ENCODE measurements at regions not wholly inside any gene's neighbourhood (a gene's known extent, or its start where the extent isn't known, plus 50 kb on each side); places are given as distances from the start of the nearest gene placed in this dataset.

- no peak for DNase-seq
These were observed 618.6 kb downstream of the CENPC start for GRCh38 chr4:66926687-66927086.

GRCh38 chr4:66923081-66923865 lies 622.0 kb downstream of the CENPC start:
- DNase-seq = no peak

DNA sequence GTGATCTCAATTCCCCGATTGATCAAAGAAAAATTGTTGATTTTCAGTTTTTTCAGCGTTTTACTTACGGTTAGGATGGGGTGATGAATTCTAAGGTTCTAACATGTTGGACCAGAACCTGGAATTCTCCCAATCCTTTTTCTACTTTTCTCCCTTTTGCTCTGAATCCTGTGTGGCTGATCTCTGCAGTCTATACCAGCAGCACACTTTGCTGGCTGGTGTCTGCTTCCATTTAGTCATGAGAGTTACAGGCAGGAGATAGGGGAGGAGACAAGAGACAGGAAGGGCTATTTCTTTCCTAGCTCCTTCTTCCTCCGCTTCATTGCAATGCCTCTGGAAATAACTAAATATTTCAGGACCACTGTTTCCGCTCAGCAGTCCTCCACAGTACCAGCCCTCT lies 623.9 kb downstream of the CENPC start:
- no peak for DNase-seq

- no peak for DNase-seq
These were observed 624.8 kb downstream of the CENPC start for GRCh38 chr4:66920514-66920913.

DNA sequence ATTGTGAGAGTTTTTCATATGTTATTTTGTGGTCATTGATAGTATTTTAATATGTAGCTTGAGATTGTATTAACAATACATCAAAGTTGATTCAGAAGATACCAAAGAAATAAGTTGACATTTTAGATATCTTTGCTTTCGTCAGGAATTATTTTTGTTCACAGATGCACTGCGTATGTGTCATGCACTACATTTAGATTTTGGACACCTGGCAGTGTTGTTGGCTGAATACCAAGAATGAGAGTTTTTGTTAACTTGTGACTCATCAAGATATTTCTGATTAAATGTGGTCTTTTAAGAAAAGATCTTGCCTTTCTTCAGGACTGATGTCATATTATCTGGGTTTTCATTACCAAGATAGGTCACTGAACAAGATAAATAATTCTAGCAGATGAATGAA lies 633.4 kb downstream of the CENPC start:
- no peak for DNase-seq

DNA sequence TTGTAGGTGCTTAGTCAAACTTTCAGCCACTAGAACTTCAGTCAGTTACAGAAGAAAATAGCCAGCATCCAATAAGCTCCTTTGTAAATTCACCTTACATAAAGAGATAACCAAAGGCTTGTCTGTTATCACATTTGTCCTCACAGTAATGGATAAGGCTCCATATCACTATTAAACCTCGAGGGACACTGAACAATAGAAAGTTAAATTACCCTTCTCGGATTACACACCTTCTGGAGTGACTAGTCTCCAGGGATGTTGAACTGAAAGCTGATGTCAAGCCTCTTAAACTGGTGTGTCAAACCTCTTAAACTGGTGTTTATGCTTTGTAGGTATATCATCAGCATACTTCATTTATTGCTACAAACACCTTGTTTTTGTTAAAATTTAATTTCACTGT lies 639.0 kb downstream of the CENPC start:
- DNase-seq = peak; percentile 26 to 98 (median 91)

- no peak for DNase-seq
These were observed 645.8 kb downstream of the CENPC start for GRCh38 chr4:66899422-66900065.

GRCh38 chr4:66893807-66894206 lies 651.5 kb downstream of the CENPC start:
- no peak for DNase-seq

- no peak for DNase-seq
These were observed 658.2 kb downstream of the CENPC start for GRCh38 chr4:66887061-66887460.

DNA sequence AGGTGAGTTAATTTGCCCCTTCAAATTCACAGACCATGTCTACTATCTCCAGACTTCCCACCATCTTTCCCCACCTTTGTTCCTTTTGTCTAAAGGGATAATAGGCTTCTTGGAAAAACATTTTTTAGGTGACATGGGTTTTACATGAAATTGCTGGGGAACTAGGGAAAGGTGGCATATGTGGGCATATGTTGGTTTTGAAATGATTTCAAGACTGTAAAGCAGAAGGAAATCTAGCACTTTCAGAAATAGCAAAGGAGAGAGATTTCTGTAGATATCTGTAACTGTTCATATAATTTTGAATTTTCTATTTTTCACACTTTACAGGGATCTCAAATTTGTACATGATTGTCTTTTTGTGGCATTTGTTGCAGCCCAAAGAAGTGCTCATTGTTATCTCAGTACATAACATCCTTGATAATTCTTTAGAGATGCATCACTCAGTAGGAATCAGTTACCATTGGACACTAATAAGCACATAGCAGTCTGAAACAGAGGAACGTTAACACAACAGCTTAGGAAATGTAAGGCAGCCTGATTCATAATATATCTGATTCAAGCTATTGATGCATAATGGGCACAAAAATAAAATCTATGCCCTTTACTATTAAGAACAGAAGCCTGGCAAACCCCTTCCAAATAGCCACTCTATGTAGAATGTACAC lies 659.7 kb downstream of the CENPC start:
- DNase-seq = no peak

- DNase-seq = no peak
These were observed 668.4 kb downstream of the CENPC start for GRCh38 chr4:66876946-66877345.

DNA sequence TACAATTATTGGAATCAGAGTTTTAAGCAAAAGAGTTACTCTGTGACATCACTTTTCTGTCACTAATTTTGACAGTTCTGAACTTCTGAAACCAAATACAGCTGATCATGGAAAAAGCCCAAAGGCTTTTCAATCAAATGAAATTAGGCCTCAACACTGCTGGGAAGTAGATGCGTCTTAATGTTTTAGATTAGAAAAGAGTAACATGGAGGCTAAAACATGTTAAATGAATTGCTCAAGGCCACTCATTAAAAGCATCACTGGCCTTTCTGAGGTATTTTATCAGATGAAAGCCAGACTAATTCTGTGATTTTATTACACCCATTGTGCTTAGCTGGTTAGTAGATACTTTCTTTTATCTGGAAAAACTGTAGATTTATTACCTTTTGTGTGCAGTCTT lies 672.6 kb downstream of the CENPC start:
- DNase-seq = no peak

- no peak for DNase-seq
These were observed 681.8 kb downstream of the CENPC start for GRCh38 chr4:66863481-66863880.

DNA sequence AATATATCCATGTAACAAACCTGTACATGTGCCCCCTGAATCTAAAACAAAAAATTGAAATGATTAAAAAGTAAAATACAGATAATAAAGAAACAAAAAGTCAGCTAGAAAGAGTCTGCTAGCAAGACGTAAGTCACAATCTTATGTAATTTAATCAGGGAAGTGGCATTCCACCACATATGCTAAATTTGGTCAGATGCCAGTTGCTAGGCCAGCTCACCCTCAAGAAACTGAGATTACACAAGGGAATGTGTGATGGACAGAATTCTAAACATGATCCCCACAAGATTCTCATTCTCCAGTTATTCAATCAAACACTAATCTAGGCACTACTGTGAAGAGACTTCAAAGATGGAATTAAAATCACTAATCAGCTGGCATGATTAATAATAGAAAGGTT lies 689.3 kb downstream of the CENPC start:
- no peak for DNase-seq

- no peak for DNase-seq
These were observed 691.5 kb downstream of the CENPC start for GRCh38 chr4:66853845-66854244.

DNA sequence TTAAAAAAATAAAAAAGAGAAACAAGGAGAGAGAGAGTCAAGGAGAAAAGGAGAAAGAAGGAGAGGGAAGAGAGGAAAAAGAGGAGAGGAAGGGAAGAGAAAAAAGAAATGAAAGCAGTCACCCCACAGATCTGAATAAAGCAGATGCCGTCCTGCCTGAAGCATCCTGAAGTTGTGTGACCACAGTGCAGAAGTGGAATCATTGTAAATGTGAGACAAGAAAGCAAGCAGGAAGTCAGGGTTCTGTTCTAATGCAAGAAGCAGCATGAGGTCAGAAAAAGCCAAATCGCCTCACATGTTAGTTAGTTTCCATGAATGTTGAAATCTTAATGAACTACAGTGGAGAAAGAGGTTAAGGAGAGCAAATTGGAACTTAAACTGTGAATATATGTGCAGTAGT lies 692.5 kb downstream of the CENPC start:
- no peak for DNase-seq

DNA sequence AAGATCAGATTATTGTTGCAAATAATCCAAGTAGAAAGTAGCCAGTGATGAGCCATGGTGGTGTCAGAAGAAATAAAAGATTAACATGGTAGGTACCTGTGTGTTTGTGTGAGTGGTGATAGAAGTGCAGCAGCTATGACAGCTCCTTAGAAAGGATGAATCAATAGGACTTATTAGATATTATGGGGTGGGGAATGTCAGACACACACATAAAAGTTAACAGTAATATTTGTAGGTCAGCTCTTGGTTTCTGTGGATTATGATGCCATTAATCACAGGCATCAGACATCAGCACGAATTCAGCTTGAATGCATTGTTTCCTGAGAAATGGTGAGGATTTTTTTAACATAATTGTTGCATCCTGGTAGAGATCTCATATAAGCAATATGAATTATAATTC lies 695.7 kb downstream of the CENPC start:
- no peak for DNase-seq

DNA sequence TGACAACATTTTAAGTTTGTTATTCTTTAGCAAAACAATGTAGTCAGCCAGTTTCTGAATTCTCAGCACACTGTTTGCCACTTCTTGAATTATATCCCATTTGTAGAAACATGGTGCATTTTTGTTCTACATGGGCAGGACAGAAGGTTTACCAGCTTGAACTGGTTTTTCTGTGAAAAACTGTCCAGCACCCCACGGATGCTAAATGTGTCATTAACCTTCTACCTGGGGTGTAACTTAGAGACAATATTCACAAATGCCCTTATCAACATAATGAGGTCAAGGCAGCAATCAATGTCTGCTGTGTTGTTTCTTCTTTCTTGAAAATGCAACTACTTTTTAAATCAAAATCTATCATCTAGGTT lies 702.6 kb downstream of the CENPC start:
- DNase-seq = peak in 1 of 3 experiments; percentile 28

- DNase-seq = no peak
These were observed 703.1 kb downstream of the CENPC start for GRCh38 chr4:66842026-66842723.

DNA sequence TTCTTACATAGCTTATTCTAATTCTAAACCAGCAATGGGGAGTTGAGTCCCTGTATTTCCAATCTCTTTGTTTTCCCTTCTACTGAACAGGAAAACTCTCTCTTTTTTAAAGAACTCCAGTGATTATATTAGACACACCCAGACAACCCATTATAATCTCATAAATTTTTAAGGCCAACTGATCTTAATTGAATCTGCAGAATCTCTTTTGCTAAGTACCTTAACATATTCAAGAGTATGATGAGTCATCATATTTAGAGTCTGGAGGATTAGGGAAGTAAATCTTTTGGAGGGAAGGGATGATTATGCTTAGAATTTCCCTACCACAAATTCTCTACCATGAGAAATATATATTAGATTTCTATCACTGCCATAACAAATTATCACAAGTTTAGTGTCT lies 705.1 kb downstream of the CENPC start:
- no peak for DNase-seq

DNA sequence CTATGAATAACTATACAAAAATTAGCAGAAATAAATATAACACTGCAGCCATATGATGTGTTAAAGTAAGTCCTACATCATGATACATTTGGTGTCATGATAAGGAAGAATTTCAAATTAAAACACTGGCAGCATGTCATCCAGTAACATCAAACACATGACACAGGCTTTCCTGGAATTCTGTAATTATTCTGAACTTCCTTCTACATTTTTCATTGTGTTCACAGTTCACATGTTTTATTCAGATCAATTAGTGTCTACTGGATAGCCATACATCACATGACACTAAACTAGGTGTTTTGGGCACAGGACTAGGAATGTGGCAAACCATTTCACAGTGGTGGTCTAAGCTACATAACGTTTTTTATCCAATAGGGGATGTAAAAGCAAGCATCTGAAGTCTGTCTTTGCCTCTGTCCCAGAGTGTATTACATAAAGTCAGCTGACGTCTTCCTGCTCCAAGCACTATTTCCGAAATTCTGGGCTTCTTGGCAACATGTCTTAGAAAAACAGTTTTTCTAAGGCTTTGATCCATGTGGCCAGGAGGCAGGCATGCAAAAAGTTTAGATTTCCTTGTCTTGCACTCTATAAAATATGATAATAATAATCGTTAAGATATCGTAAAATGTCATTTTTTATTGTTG lies 707.9 kb downstream of the CENPC start:
- no peak for DNase-seq

DNA sequence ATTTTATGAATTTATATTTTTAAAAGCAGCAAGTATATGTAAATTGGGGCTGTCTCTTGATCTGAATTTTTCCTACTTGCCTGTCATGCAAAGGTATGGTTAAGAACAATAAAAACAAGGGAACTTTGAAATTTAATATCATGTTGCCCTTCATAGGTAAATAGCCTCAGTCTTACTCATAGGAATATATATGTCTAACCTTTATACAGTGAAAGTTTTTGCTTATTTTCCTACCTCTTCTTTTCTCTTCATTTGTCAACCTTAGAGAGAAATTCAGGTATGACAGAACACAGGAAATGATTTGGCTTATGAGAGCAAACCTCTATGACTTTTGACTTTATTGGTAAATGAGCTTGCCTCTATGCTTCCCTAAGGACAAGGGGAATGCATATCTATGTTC lies 716.0 kb downstream of the CENPC start:
- DNase-seq = no peak

DNA sequence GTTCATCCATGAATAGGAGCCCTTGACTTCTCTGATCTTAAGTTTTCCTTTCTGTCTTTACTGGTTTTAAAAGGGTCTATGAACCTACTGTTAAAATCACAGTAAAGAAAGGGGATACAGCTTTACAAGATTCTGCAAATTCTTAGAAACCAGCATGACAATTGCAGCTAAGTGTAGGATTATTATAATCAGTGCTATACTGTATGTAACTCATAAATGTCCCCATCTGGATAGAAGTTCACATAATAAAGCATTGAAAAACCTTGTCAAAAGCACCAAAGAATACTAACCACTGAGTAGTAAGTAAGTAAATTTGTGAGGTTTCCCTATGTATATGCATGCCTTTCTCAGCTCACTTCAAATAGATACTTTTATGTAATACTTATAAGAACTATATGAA lies 724.6 kb downstream of the CENPC start:
- DNase-seq = no peak
